ENCODE measurements at regions not wholly inside any gene's neighbourhood (a gene's known extent, or its start where the extent isn't known, plus 50 kb on each side); places are given as distances from the start of the nearest gene placed in this dataset.
A peak's percentile ranks its signal among the peaks of the same experiment; 100 is the strongest.
"Not testable (repeated sequence)": the region's sequence is repeated elsewhere in the genome, so short reads cannot be mapped to it uniquely, and the experiment has no call there.

GRCh38 chr4:31020363-31020762, 300.2 kb downstream of the PCDH7 start:
- peaks cover 6 to 13% of the 10 kb centered on the region in 2 donors for H3K4me1 ChIP-seq (replicated peaks in 1 of 2)
- in situ Hi-C loops (cut with MboI; ENCODE audit: low pct_unique_long_range_greater_than_20kb in 2 of 9, low sequenced_read_pairs in 9 of 9, unreplicated experiment in 9 of 9), result no loop called here
- no peak for ATAC-seq (replicated peaks in 6 of 8)
- H3K4me3 ChIP-seq, result no peak overlapping the region
- H3K27ac ChIP-seq, result no peak overlapping the region
- 0 to 100% (median 91%) methylated on average over 2 to 8 of the region's 8 CpGs; no CpG with 5 or more reads in 1 of the 10 experiments for WGBS, 10 experiments

DNA sequence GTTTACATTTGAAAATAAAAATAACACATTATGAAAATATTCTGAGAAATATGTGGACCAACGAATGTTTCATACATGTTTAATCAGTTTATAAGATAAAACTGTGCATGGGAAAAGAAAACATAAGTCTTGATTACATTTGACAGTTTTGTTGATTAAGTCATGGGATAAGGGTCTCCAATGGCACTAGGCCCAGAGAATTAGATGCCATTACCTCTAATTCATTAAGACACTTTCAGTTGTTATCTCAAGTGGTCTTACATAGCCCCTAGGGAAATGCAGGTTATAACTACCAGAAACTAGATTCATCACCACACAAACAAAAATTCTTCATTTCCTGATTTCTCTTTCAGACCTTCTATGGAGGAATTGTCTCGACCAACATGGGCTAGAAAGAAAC, 300.8 kb downstream of the PCDH7 start:
- H3K27ac ChIP-seq, result no peak overlapping the region
- in situ Hi-C loops (cut with MboI; ENCODE audit: low pct_unique_long_range_greater_than_20kb in 2 of 9, low sequenced_read_pairs in 9 of 9, unreplicated experiment in 9 of 9), result no loop called here

GRCh38 chr4:31022702-31023101, 302.5 kb downstream of the PCDH7 start:
- in situ Hi-C loops (cut with MboI; ENCODE audit: low pct_unique_long_range_greater_than_20kb in 2 of 9, low sequenced_read_pairs in 9 of 9, unreplicated experiment in 9 of 9), result no loop called here
- H3K27ac ChIP-seq, result no peak overlapping the region

More for the DNA sequence above, 300.8 kb downstream of the PCDH7 start:
- WGBS, 10 experiments, result 0 to 82% (median 54%) methylated on average over 1 to 2 of the region's 2 CpGs
- Histone ChIP-seq H3K4me3 (no peak overlapping the region), H3K4me1 (replicated peaks in 1 of 2) (peaks cover 6 to 13% of the 10 kb centered on the region in 2 donors)
- ATAC-seq (replicated peaks in 6 of 8), result peak in 1 of 8 experiments; percentile 25

GRCh38 chr4:31023109-31023508, 302.9 kb downstream of the PCDH7 start:
- ATAC-seq (replicated peaks in 6 of 8), result no peak
- Histone ChIP-seq H3K4me3 (no peak overlapping the region), H3K27ac (no peak overlapping the region), H3K4me1 (replicated peaks in 1 of 2) (peaks cover 6 to 13% of the 10 kb centered on the region in 2 donors)
- 29 to 100% (median 95%) methylated on average over 1 to 2 of the region's 2 CpGs; no CpG with 5 or more reads in 1 of the 10 experiments for WGBS, 10 experiments
- in situ Hi-C loops (cut with MboI; ENCODE audit: low pct_unique_long_range_greater_than_20kb in 2 of 9, low sequenced_read_pairs in 9 of 9, unreplicated experiment in 9 of 9), result no loop called here

More at GRCh38 chr4:31022702-31023101, 302.5 kb downstream of the PCDH7 start:
- Histone ChIP-seq H3K4me1 (replicated peaks in 1 of 2) (peaks cover 6 to 13% of the 10 kb centered on the region in 2 donors), H3K4me3 (no peak overlapping the region)
- 40 to 100% (median 89%) methylated on average over 1 to 5 of the region's 5 CpGs for WGBS, 10 experiments
- ATAC-seq (replicated peaks in 6 of 8), result no peak

GRCh38 chr4:31023742-31024141, 303.6 kb downstream of the PCDH7 start:
- Histone ChIP-seq H3K27ac (no peak overlapping the region), H3K4me3 (no peak overlapping the region), H3K4me1 (replicated peaks in 1 of 2) (peaks cover 6 to 13% of the 10 kb centered on the region in 2 donors)
- WGBS, 10 experiments, result 0 to 100% (median 59%) methylated on average over 1 to 2 of the region's 2 CpGs
- in situ Hi-C loops (cut with MboI; ENCODE audit: low pct_unique_long_range_greater_than_20kb in 2 of 9, low sequenced_read_pairs in 9 of 9, unreplicated experiment in 9 of 9), result no loop called here
- no peak for ATAC-seq (replicated peaks in 6 of 8)

- H3K4me3 ChIP-seq; in situ Hi-C loops (cut with MboI; ENCODE audit: low pct_unique_long_range_greater_than_20kb in 2 of 9, low sequenced_read_pairs in 9 of 9, unreplicated experiment in 9 of 9); H3K27ac ChIP-seq; ATAC-seq (replicated peaks in 6 of 8): not testable (repeated sequence)
- WGBS, 10 experiments, result 45 to 100% (median 93%) methylated on average over 1 to 7 of the region's 12 CpGs
- peaks cover 6 to 13% of the 10 kb centered on the region in 2 donors for H3K4me1 ChIP-seq (replicated peaks in 1 of 2)
These were observed 304.6 kb downstream of the PCDH7 start for GRCh38 chr4:31024781-31025180.

- in situ Hi-C loops (cut with MboI; ENCODE audit: low pct_unique_long_range_greater_than_20kb in 2 of 9, low sequenced_read_pairs in 9 of 9, unreplicated experiment in 9 of 9), result no loop called here
- H3K27ac ChIP-seq, result no peak overlapping the region
- WGBS, 10 experiments, result 8 to 100% (median 89%) methylated on average over 1 to 5 of the region's 5 CpGs
- peak in 1 of 8 experiments; percentile 89 for ATAC-seq (replicated peaks in 6 of 8)
- peaks cover 0 to 3% of the 10 kb centered on the region in 2 donors for H3K4me1 ChIP-seq (replicated peaks in 1 of 2)
- H3K4me3 ChIP-seq, result no peak overlapping the region
These were observed 306.1 kb downstream of the PCDH7 start for GRCh38 chr4:31026256-31026655.

DNA sequence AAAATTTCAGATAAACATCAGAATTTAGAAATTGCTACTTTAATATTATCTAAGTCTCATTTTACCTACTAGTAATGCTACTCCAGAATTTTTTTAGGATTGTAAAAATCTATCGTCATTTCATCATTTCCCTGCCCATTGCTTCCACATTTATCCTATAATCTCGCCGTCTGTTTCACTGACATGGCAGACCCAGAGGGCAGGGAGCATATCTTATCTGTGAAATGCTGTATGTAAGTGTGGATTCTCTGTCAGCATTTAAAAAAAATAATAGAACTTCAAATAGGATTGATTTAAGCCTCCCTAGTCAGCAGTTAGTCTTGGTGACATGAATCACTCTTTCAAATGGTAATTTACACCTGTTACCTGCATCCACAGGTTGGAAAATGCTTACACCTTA, 314.4 kb downstream of the PCDH7 start:
- H3K4me1 ChIP-seq (replicated peaks in 1 of 2), result peaks cover 0 to 4% of the 10 kb centered on the region in 2 donors
- in situ Hi-C loops (cut with MboI; ENCODE audit: low pct_unique_long_range_greater_than_20kb in 2 of 9, low sequenced_read_pairs in 9 of 9, unreplicated experiment in 9 of 9), result no loop called here
- no peak overlapping the region for H3K4me3 ChIP-seq
- 8 to 100% (median 81%) methylated on average over 1 to 3 of the region's 3 CpGs for WGBS, 10 experiments
- no peak overlapping the region for H3K27ac ChIP-seq
- ATAC-seq (replicated peaks in 6 of 8), result no peak

DNA sequence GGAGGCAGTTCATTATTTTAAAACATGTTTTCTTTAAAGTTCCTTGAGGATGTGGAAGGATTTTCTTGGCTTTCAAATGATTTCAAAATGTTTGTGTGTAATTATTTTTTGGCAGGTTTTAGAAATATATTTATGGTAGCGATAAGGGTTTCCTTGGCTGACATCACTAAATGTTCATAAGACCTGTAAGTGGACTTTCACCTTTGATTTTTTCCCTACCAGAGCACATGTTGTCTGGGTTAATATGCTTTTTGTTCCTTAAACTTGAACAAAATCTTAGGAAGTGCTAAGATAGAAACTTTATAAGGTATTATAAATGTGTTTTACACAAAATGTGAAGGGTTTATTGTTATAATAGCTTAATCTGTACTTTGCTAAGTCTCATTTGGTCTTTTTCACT, 315.6 kb downstream of the PCDH7 start:
- Histone ChIP-seq H3K4me1 (replicated peaks in 1 of 2) (peaks cover 0 to 4% of the 10 kb centered on the region in 2 donors), H3K27ac (no peak overlapping the region), H3K4me3 (no peak overlapping the region)
- 0 to 100% (median 100%) methylated on average over 1 of the region's 1 CpG; no CpG with 5 or more reads in 2 of the 10 experiments for WGBS, 10 experiments
- no peak for ATAC-seq (replicated peaks in 6 of 8)
- in situ Hi-C loops (cut with MboI; ENCODE audit: low pct_unique_long_range_greater_than_20kb in 2 of 9, low sequenced_read_pairs in 9 of 9, unreplicated experiment in 9 of 9), result no loop called here

- H3K27ac ChIP-seq, result no peak overlapping the region
- no peak for ATAC-seq (replicated peaks in 6 of 8)
- peaks cover 3 to 20% of the 10 kb centered on the region in 2 donors for H3K4me1 ChIP-seq (replicated peaks in 1 of 2)
- in situ Hi-C loops (cut with MboI; ENCODE audit: low pct_unique_long_range_greater_than_20kb in 2 of 9, low sequenced_read_pairs in 9 of 9, unreplicated experiment in 9 of 9), result no loop called here
- no peak overlapping the region for H3K4me3 ChIP-seq
These were observed 317.5 kb downstream of the PCDH7 start for GRCh38 chr4:31037703-31038102.

DNA sequence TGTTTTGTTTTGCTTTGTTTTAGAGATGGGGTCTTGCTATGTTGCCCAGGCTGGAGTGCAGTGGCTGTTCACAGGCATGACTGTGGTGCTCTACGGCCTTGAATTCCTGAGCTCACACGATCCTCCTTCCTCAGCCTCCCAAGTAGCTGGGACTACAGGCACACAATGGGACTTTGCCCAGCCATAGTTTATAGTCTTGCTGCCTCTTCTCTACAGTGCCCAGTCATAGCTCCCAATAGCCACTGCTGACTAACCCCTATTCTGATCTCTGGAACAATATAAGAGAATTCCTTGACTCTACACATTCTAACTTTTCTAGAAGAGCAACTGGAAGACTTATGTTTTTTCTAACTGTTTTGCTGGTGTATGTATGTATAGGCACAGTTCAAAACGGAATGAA, 319.2 kb downstream of the PCDH7 start:
- peaks cover 3 to 28% of the 10 kb centered on the region in 2 donors for H3K4me1 ChIP-seq (replicated peaks in 1 of 2)
- no peak overlapping the region for H3K4me3 ChIP-seq
- WGBS, 10 experiments, result 0 to 100% (median 93%) methylated on average over 1 to 3 of the region's 3 CpGs; no CpG with 5 or more reads in 1 of the 10 experiments
- in situ Hi-C loops (cut with MboI; ENCODE audit: low pct_unique_long_range_greater_than_20kb in 2 of 9, low sequenced_read_pairs in 9 of 9, unreplicated experiment in 9 of 9), result no loop called here
- ATAC-seq (replicated peaks in 6 of 8), result no peak
- no peak overlapping the region for H3K27ac ChIP-seq

- Histone ChIP-seq H3K27ac (no peak overlapping the region), H3K4me1 (replicated peaks in 1 of 2) (peaks cover 3 to 28% of the 10 kb centered on the region in 2 donors), H3K4me3 (no peak overlapping the region)
- in situ Hi-C loops (cut with MboI; ENCODE audit: low pct_unique_long_range_greater_than_20kb in 2 of 9, low sequenced_read_pairs in 9 of 9, unreplicated experiment in 9 of 9), result no loop called here
- 13 to 100% (median 50%) methylated on average over 1 to 2 of the region's 2 CpGs; no CpG with 5 or more reads in 1 of the 10 experiments for WGBS, 10 experiments
- no peak for ATAC-seq (replicated peaks in 6 of 8)
These were observed 319.9 kb downstream of the PCDH7 start for GRCh38 chr4:31040106-31040505.

- Histone ChIP-seq H3K27ac (no peak overlapping the region), H3K4me1 (replicated peaks in 1 of 2) (peaks cover 3 to 28% of the 10 kb centered on the region in 2 donors), H3K4me3 (no peak overlapping the region)
- WGBS, 10 experiments, result 11 to 90% (median 50%) methylated on average over 1 to 3 of the region's 3 CpGs; no CpG with 5 or more reads in 1 of the 10 experiments
- in situ Hi-C loops (cut with MboI; ENCODE audit: low pct_unique_long_range_greater_than_20kb in 2 of 9, low sequenced_read_pairs in 9 of 9, unreplicated experiment in 9 of 9), result no loop called here
- peak in 1 of 8 experiments; percentile 25 for ATAC-seq (replicated peaks in 6 of 8)
These were observed 321.2 kb downstream of the PCDH7 start for GRCh38 chr4:31041385-31041784.

GRCh38 chr4:31041853-31042252, 321.7 kb downstream of the PCDH7 start:
- in situ Hi-C loops (cut with MboI; ENCODE audit: low pct_unique_long_range_greater_than_20kb in 2 of 9, low sequenced_read_pairs in 9 of 9, unreplicated experiment in 9 of 9), result no loop called here

More at GRCh38 chr4:31041853-31042252, 321.7 kb downstream of the PCDH7 start:
- Histone ChIP-seq H3K4me1 (replicated peaks in 1 of 2) (peaks cover 3 to 28% of the 10 kb centered on the region in 2 donors), H3K27ac (no peak overlapping the region), H3K4me3 (no peak overlapping the region)
- 24 to 87% (median 69%) methylated on average over 2 of the region's 2 CpGs; no CpG with 5 or more reads in 2 of the 10 experiments for WGBS, 10 experiments
- ATAC-seq (replicated peaks in 6 of 8), result peak in 1 of 8 experiments; percentile 30
